Daoy (cell line): ENCODE measurements at regions not wholly inside any gene's neighbourhood (a gene's known extent, or its start where the extent isn't known, plus 50 kb on each side); places are given as distances from the start of the nearest gene placed in this dataset.

Experiments
- DNase-seq: peaks from one replicate; pipeline ENCODE4 v3.0.0-alpha.2; 2015; ENCODE audit warnings: low read depth

GRCh38 chr3:168517249-168518071, 421.7 kb upstream of the GOLIM4 start:
- DNase-seq, result peak; percentile 34

GRCh38 chr3:168514252-168514651, 418.5 kb upstream of the GOLIM4 start:
- DNase-seq, result no peak

DNA sequence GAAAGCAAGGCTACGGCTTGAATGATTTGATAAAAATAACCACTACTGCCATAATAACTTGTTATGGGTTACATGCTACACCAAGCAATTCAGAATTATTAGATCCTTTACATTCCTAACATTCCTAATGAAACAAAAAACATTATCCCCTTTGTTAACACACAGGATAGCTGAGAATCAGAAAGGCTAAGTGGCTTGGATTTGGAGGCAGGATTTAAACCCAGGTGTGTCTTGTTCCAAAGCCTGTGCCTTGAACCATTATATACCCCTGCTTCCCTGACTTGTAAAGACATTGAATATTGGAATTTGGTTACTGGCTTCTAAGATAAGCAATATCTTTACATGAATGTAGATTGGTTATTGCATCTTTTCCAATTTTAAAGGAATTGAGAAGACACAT, 417.1 kb upstream of the GOLIM4 start:
- DNase-seq, result no peak

DNA sequence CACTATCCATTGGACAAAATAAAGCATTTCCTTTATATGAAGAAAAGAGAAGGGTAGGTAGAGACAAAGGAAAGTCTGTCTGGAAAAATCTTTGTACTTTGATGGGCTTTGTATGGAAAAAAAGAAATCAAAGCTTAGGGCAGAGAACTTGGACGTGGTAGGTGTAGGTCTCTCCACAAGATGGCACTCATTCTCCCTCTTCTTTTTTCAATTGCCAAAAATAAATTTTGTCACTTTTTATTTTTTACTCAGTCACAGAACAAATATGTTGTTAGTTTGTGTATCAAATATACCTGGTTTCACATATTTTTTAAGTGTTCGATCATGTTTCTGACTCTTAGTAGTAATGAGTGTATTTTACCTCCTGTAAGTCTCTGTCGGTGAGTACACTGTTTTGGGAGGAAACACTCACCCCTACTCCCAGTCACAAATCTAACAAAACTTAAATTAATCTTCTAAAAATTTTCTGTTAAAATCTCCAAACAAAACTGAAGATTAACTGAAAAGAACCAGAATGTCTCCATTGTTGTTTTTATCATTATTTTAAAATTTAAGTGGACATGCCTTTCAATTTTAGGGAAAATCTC, 415.8 kb upstream of the GOLIM4 start:
- peak; percentile 9 for DNase-seq

GRCh38 chr3:168506589-168506988, 410.9 kb upstream of the GOLIM4 start:
- DNase-seq, result no peak

DNA sequence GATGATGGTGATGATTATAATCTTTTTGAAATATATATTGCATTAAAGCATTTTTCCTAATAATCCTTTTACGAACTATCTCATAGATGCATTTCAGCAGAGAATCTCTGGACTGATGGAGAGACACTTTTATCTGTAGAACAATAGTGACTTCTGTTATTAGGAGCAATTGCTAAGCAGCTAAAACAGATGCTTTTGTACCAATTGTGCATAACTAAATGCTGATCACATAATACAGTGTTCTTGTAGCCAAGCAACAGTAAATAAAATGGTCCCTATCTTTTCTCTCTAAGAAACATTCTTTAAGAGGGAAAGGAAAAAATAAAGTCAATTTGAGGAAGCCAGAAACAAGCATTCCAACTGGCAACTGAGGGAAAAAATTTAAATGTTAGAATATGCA, 405.8 kb upstream of the GOLIM4 start:
- DNase-seq, result no peak

- DNase-seq, result no peak
Measured at GRCh38 chr3:168498194-168498593, 402.5 kb upstream of the GOLIM4 start.

GRCh38 chr3:168497741-168498140, 402.0 kb upstream of the GOLIM4 start:
- no peak for DNase-seq

DNA sequence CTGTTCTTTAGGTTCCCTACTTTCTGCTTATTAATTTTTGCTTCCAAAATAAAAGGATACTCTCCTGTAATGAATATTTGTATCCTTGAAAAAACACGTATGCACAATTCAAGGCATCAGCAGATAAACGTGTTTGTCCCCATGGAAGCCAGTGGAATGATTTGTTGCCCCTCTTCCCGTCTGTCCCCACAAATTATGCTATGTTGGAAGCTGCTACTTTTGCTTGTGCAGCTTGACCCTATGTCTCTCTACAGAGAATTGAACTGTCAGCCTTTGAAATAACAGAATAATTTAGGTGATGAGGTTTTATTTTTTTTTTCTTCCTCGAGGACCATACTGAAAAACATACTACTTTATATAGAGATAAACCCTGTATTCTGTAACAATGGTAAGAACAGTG, 401.5 kb upstream of the GOLIM4 start:
- no peak for DNase-seq

DNA sequence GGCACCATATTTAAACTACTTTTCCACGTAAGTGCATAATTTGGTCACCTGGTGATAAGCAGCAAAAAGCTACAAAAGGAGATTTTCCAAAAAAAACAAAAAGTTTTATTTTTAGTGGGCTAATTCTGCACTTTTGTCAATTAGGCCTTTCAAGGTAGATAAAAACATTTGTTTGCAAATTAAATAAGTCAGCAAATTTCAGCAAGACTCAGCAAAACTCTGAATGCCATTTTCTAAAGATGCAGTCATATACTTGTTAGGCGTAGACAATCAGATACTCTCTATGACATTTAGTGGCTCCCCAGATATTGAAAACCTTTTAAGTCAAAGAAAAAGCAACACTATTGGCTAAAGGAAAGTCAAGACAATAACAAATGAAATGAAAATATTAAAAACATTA, 400.2 kb upstream of the GOLIM4 start:
- no peak for DNase-seq

GRCh38 chr3:168495270-168495669, 399.5 kb upstream of the GOLIM4 start:
- no peak for DNase-seq

GRCh38 chr3:168493412-168494205, 397.9 kb upstream of the GOLIM4 start:
- no peak for DNase-seq

- no peak for DNase-seq
Measured at GRCh38 chr3:168490981-168491380, 395.3 kb upstream of the GOLIM4 start.

GRCh38 chr3:168489301-168489700, 393.6 kb upstream of the GOLIM4 start:
- no peak for DNase-seq

DNA sequence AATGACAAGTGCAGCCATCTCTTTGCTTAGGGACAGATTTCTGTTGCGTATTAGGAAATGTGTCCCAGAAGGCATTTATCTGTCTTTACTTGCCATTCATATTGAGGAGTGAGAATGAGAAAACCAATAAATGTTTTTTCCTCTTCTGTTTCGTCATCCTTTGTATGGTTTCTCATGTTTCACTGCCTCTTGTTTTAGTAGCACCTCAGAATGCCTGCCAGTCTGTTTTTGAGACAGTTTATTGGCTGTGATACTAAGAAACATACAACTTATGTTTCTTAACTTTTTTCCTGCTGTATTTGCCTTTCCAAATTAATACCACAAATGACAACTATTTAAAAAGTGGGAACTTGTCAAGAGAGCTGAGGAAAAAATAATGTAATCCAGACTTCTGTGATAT, 390.2 kb upstream of the GOLIM4 start:
- no peak for DNase-seq

- no peak for DNase-seq
Measured at GRCh38 chr3:168476360-168476980, 380.7 kb upstream of the GOLIM4 start.

DNA sequence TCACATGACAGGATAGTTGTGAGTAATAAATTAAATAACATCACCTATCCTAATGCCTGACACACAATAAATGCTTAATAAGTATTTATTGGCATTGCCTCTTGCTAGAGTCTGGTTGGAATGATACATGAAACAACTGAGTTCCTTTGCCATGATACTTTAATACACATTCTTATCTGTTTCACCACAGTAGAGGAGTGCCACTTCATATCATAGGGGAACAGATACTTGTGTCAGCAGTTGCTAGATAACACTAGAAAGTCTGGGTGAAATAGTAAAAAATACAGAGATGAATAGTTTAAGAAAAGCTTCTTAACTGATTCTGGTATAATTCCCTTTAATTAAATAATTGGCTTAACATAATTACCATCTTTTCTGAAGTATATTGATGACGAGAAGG, 380.0 kb upstream of the GOLIM4 start:
- no peak for DNase-seq

DNA sequence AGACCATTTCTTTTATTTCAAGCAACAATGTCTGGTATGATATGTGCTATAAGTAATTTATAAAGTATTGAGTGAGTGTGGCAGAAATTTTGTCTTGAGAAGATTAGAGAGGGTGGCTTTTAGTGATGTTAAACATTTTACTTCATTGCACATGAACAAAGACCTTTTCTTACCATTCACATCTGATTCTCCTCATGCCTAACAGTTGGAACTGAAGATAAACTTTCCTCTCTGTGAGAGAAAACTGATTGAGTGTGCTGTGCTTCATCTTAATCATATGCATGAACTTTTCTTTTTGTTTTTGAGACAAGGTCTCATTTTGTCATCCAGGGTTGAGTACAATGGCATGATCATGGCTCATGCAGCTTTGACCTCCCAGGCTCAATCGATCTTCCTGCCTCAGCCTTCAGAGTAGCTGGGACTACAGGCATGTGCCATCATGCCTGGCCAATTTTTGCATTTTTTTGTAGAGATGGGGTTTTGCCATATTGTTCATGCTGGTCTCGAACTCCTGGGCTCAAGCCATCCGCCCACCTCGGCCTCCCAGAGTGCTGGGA, 377.7 kb upstream of the GOLIM4 start:
- DNase-seq, result no peak

- no peak for DNase-seq
Measured at GRCh38 chr3:168472783-168473182, 377.1 kb upstream of the GOLIM4 start.

- DNase-seq, result no peak
Measured at GRCh38 chr3:168470380-168470779, 374.7 kb upstream of the GOLIM4 start.

DNA sequence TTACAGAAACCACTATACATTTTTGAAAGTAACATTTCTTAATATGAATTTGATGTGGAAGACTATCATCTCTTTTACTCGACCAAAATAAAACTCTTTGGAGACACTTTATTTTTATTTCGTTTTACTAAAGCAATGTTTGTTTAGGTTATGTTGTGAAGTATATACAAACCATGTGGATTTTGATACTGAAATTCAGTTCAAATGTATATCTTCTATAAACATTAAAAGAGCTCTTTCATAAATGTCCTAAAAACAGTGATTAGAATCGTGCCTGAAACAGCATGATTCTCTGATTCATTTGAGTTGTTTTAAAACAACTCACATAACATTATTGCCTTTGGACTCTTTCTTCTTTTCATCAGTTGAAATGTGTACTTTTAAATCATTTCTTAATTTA, 373.7 kb upstream of the GOLIM4 start:
- no peak for DNase-seq

- peak; percentile 27 for DNase-seq
Measured at GRCh38 chr3:168467115-168467714, 371.5 kb upstream of the GOLIM4 start.
